ENCODE measurements at regions not wholly inside any gene's neighbourhood (a gene's known extent, or its start where the extent isn't known, plus 50 kb on each side); places are given as distances from the start of the nearest gene placed in this dataset.
"Not testable (repeated sequence)": the region's sequence is repeated elsewhere in the genome, so short reads cannot be mapped to it uniquely, and the experiment has no call there.

- no peak for TF ChIP-seq CTCF (IDR thresholded peaks at IDR 0.05; ENCODE audit: low read depth, low read length)
- H3K27me3 ChIP-seq, result no peaks in the 10 kb centered on the region
- H3K4me3 ChIP-seq (ENCODE audit: low read depth, low read length), result no peak overlapping the region
- DNase-seq, result no peak
- no peaks in the 10 kb centered on the region for H3K36me3 ChIP-seq
- no peaks in the 10 kb centered on the region for H3K9me3 ChIP-seq
- H3K4me1 ChIP-seq, result no peaks in the 10 kb centered on the region
These were observed 909.2 kb upstream of the PRKX start for GRCh38 chrX:4622486-4623167.

DNA sequence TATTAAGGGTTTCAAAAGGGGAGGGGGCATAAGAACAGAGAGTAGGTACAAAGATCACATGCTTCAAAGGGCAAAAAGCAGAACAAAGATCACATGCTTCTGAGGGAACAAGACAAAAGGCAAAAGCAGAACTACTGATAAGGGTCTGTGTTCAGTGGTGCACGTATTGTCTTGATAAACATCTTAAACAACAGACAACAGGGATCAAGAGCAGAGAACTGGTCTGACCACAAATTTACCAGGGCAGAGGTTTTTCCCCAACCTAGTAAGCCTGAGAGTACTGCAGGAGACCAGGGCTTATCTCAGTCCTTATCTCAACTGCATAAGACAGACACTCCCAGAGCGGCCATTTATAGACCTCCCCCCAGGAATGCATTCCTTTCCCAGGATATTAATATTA is 900.2 kb upstream of the PRKX start:
- not testable (repeated sequence) for H3K4me1 ChIP-seq; H3K27me3 ChIP-seq; DNase-seq; H3K4me3 ChIP-seq (ENCODE audit: low read depth, low read length); H3K9me3 ChIP-seq; H3K36me3 ChIP-seq

- Histone ChIP-seq H3K4me1 (no peaks in the 10 kb centered on the region), H3K4me3 (ENCODE audit: low read depth, low read length) (no peak overlapping the region), H3K36me3 (no peaks in the 10 kb centered on the region), H3K27me3 (no peaks in the 10 kb centered on the region), H3K9me3 (no peaks in the 10 kb centered on the region)
- no peak for TF ChIP-seq CTCF (IDR thresholded peaks at IDR 0.05; ENCODE audit: low read depth, low read length)
- no peak for DNase-seq
These were observed 875.4 kb upstream of the PRKX start for GRCh38 chrX:4588893-4589292.

- Histone ChIP-seq H3K27me3 (no peaks in the 10 kb centered on the region), H3K36me3 (no peaks in the 10 kb centered on the region), H3K4me3 (ENCODE audit: low read depth, low read length) (no peak overlapping the region), H3K9me3 (no peaks in the 10 kb centered on the region), H3K4me1 (no peaks in the 10 kb centered on the region)
- no peak for DNase-seq
- TF ChIP-seq CTCF (IDR thresholded peaks at IDR 0.05; ENCODE audit: low read depth, low read length), result no peak
These were observed 875.0 kb upstream of the PRKX start for GRCh38 chrX:4588466-4588865.

DNA sequence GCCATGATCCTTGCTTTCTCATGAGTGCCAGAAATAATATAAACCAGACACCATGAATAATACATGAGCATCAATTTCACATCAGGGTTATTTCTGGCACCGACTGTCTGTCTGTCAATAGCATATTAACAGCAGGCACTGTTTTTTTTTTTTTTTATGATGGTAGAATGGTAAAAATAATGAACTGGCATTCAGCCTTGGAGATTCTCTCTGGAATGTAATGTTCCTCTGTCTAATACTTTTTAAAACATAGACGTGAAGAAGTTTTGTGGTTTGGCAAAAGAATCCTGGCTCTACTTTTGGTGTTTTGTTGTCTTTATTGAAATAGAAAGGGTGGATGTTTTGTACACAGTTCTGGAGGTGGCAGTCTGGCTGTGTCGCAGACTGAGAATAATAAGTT is 874.6 kb upstream of the PRKX start:
- H3K36me3 ChIP-seq, result no peaks in the 10 kb centered on the region
- no peak for DNase-seq
- H3K27me3 ChIP-seq, result no peaks in the 10 kb centered on the region
- H3K9me3 ChIP-seq, result no peaks in the 10 kb centered on the region
- no peak for TF ChIP-seq CTCF (IDR thresholded peaks at IDR 0.05; ENCODE audit: low read depth, low read length)
- H3K4me3 ChIP-seq (ENCODE audit: low read depth, low read length), result no peak overlapping the region
- no peaks in the 10 kb centered on the region for H3K4me1 ChIP-seq

DNA sequence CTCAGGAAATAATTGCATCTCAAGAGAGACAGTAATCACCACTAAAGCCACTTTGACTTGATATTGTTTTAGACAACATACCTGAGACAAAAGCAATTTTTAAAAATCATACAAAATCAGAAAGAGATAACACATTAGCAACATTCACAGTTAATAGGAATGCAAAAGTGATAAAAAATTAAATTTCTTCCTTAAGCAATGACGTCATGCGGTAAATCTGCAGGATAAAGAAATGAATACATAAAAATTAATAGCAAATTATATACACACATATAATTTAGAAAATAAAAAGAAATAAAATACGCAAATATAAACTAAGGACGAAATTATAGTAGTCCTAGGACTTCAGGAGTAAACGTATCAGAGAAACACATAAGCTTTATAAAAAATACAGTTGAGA is 866.5 kb upstream of the PRKX start:
- H3K4me1 ChIP-seq, result no peaks in the 10 kb centered on the region
- no peaks in the 10 kb centered on the region for H3K27me3 ChIP-seq
- no peak for TF ChIP-seq CTCF (IDR thresholded peaks at IDR 0.05; ENCODE audit: low read depth, low read length)
- H3K36me3 ChIP-seq, result no peaks in the 10 kb centered on the region
- DNase-seq, result no peak
- H3K9me3 ChIP-seq, result no peaks in the 10 kb centered on the region
- H3K4me3 ChIP-seq (ENCODE audit: low read depth, low read length), result no peak overlapping the region

DNA sequence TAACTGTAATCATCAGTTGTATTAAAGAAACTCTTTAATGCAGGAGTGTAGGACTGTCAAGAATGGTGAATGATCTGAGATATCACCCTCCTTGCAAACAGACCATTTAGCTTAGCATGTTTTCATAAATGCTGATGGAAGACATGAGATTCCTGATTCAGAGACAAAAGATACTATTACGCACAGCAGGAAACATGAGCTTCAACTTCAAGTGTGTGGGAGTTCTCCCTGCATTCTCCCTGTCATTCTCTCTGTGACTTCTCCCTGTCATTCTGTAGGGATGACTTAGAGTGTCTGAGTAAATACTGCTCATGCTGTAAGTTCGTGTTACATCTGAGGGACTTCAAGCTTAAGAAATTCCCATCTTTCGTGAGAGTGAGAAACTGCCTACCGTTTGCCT is 866.0 kb upstream of the PRKX start:
- no peak for DNase-seq
- TF ChIP-seq CTCF (IDR thresholded peaks at IDR 0.05; ENCODE audit: low read depth, low read length), result no peak
- Histone ChIP-seq H3K9me3 (no peaks in the 10 kb centered on the region), H3K36me3 (no peaks in the 10 kb centered on the region), H3K27me3 (no peaks in the 10 kb centered on the region), H3K4me3 (ENCODE audit: low read depth, low read length) (no peak overlapping the region), H3K4me1 (no peaks in the 10 kb centered on the region)

Measured in BE2C (cell line).